SK-N-DZ (cell line): ENCODE measurements at regions not wholly inside any gene's neighbourhood (a gene's known extent, or its start where the extent isn't known, plus 50 kb on each side); places are given as distances from the start of the nearest gene placed in this dataset.

Source experiments
- DNase-seq: peaks from one replicate; pipeline ENCODE4 v3.0.0-alpha.2; 2015; ENCODE audit warnings: low spot score

DNA sequence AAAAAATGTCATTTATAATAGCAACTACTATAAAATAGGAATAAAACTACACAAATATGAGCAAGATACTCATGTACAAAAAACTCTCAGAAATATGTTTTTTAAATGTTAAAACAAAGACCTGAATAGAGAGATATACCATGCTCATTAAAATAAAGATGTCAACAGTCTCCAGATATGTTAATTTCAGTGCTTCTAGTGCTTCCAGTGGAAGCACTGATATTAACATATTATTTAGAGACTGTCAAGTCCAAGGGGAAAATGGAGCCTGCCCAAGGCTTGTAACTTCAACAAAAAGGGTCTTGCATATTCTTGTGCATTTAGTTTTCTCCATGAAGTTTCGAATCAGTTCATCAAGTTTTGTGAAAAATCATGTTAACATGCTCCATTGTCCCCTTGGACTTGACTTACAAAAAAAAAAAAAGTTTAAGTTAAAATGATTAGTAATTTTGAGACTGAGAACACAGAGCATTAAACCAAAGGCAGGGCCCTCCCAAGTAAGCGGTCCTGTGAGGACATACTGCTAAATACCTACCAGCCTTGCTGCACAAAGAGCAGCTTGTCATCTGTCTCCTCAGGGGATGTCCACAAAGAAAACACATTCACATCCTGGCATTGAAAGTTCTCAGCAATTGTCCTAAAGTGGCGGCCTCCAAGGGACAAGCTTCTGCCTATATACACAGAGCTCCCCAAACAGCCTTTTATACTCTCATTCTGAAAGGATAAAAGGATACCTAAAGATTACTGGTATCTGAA is 501.9 kb upstream of the CHAC2 start:
- DNase-seq: no peak

DNA sequence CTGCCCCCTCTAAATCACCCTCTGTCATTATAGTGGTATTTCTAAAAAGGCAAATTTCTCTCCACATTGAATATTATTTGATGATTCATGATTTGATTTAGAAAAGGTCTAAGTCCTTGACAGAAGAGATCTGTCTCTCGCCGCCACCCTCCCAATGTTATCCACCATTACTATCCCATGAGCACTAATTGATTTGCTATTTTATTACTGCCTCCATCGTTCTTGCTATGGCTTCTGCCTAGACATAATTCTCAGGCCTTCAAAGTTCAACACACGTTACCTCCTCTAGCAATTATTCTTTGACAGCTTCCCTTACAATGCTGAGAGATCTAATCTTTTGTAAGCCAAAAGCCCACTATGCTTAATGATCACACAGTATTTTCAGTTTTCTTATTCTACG is 507.0 kb upstream of the CHAC2 start:
- no peak for DNase-seq

GRCh38 chr2:53259395-53260009 is 508.1 kb upstream of the CHAC2 start:
- DNase-seq: no peak

GRCh38 chr2:53257287-53257686 is 510.3 kb upstream of the CHAC2 start:
- DNase-seq: no peak

- DNase-seq: no peak
These were observed 514.4 kb upstream of the CHAC2 start for GRCh38 chr2:53253244-53253643.

DNA sequence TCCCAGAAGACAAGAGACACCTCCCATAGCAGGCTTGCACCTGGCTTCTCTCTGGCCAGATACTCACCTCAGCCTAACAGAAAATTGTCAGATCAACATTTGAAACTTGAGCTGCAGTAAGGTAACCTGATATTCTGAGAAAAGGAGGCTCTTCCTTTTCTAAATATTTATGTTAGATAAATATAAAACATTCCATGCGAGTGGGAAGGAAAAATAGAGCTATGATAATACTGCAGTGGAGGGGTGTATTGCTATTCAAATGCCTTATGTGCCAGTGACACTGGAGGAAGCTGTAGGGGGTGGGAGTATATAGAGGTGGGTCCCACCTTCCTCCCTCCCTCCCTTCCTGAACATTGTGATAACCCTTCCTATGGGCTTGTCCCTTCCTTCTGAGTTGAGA is 515.5 kb upstream of the CHAC2 start:
- DNase-seq: no peak

DNA sequence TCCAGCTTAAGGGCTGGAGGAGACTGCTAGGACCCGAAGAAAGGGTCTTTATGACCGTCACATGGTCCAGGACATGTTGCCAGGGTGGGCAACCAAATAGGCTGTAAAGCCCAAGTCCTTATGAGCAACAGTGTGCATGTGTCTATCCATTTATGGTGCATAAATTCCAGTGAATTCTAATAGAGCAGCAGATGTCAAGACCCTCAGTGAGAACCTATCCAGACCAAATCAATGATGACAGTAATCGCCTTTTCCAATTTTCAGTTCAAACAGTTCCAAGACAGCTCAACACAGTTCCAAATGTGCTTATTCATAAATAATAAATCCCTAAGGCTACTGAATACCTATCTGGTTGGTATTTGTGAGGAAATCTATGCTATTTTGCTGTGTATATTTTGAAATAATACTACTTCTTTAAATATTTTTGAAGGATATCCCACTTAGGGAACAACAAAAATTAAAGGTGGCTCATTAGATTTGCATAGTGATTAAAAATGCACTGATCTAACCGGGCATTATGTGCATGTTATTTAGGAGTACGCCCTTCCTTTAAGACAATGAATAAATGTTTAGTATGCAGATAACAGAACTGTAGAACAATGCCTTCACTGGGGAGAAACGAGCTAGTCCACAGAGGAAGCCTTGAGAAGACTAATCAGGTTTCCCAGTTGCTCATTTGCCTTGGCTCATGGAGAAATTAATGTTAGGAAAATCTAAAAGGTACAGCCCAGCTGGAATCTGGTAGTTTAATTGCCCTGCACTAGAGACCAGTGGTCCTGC is 519.5 kb upstream of the CHAC2 start:
- DNase-seq: no peak

DNA sequence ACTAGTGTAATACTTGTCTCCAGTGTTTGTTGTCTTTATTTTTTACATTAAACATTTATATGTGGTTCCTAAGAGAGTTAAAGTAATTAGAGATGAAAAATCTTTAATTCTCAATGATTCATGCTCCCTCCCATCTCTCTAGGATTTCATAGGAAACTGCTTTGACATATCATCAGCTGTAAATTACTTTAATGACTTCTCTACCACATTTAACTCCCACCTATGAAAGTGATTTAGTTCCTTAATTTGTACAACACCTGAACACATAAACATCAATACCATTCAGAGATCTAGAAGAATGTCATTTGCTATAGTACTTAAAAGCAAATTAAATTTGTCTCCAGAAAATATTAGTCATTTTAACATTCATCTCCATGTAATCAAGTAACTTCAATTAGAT is 524.2 kb upstream of the CHAC2 start:
- no peak for DNase-seq

GRCh38 chr2:53242090-53242489 is 525.5 kb upstream of the CHAC2 start:
- DNase-seq: no peak

DNA sequence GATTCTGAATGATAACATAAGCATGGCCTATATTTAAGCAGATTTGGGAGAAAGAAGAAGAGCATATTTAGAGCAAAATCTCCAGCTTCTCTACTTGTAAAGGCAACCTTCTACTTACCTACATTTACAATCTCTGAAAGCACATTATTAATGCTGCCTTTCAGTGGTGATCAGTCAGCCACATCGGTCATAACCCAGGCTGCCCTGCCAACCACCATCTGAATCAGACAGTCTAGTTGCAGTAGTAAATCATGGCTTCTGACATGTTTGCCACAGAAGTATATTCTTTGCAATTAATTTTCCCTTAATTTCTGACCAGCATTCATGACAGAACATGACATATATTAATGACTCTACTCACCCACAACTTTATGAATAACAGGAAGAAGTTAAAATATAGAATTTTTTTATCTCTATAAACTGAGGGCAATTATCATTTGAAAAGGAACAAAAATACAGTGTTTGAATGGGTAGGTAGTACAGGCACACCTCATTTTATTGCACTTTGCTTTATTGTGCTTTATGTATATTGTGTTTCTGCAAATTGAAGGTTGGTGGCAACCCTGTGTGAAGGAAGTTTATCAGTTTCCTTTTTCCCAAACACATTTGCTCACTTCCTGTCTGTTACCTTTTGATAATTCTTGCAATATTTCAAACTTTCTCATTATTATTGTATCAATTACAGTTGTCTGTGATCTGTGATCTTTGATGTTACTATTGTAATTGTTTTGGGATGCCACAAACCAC is 531.6 kb upstream of the CHAC2 start:
- DNase-seq: no peak

DNA sequence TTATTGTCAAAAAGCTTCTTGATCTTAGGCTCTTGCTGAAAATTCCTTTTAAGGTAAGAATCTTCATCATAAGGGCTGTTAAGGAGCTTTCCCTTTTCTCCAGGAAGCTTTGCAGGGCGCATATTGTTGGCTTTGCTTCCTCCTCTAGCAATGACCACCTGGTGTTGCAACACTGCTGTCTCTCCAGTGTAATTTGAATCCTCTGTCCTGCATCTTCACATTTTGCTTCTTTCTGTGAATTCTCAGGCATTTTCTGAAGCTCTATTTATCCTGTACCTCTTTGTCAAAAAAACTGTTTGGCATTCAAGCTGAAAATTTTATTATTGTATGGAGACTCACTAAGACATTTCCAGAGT is 533.1 kb upstream of the CHAC2 start:
- DNase-seq: no peak

DNA sequence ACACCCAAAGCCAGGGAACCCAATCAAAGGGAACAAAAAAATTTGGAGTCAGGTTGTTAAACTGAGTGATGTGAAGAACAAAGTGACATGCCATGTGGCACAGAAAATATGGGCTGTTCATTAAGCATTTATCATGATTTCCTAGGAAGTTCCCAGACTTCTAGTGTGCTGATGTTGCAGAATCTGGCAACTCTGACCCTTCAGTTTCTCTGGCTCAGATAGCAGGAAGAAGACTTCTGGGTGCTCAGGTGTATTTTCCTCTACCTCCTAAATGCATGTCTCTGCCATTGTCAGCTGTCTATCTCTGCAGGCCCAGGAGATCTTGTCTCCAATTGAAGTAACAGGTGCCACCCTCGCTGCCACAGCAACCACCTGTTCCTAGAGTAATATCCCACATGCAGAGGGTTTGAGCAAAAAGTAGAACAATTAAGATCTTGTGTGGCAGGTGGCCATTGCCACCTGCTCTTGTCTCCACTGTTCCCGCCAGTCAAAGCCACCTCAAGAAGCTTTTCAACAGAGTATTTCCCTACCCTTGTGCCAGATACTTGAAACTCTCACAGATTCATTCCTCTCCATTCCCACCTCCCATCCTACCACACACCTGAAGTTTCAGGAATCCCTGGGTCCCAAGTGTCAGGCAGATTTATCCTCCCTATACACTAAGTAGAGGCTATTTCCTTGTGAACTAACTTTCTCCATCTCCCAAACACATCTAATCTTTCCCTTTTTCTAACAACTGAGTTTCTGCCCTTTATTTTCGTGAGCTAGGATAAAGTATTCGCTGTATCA is 533.7 kb upstream of the CHAC2 start:
- no peak for DNase-seq

- DNase-seq: no peak
These were observed 535.7 kb upstream of the CHAC2 start for GRCh38 chr2:53231908-53232307.

DNA sequence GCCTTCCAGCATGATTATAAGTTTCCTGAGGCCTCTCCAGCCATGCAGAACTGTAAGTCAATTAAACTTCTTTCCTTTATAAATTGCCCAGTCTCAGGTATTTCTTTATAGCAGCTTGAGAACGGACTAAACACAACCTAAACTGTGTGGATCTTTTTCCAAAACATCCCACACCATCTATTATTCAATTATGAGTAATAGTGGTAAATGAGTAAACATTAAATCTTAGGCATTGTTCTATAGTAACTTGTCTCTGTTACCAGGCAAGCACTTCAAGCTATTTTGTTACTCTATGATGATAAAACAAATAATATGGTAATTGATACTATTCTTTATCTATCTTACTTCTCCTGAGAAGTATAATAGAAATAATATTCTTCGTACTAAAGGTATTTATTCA is 536.9 kb upstream of the CHAC2 start:
- DNase-seq: no peak

DNA sequence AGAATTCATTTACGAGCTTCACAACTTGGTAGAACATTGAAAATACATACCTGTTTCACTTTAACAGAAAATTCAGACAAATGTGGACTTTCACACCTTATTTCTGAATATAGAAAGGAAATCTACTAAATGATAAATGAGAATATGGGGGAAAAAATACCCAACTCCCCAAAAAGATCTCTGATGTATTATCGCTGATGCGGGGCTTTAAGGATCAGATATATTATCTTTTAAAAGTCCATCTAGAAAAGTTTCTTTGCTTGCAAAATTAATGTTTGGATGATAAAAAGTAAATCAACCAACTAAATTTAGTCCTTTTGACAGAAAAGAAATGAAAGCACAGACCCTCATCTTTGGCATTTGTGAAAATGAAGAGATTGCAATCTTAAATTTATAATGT is 540.1 kb upstream of the CHAC2 start:
- DNase-seq: no peak

GRCh38 chr2:53220969-53221368 is 546.6 kb upstream of the CHAC2 start:
- DNase-seq: no peak

GRCh38 chr2:53217250-53217649 is 550.4 kb upstream of the CHAC2 start:
- no peak for DNase-seq

DNA sequence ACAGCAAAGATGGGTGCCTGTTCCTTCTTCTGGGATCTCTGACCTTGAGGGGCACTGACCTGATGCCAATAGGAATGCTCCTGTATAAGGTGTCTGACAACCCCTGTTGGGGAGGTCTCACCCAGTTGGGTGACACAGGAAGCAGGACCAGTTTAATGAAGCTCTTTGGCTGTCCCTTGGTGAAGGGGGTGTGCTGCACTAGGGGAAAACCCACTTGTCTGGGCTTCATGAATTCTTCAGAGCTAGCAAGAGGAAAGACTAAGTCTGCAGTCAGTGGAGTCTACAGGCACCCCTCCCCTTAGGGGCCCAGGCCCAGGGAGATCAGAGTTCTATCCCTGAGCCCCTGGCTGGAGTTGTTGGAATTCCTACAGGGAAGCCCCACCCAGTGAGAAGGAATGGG is 550.8 kb upstream of the CHAC2 start:
- no peak for DNase-seq

- no peak for DNase-seq
These were observed 555.0 kb upstream of the CHAC2 start for GRCh38 chr2:53212576-53212975.

DNA sequence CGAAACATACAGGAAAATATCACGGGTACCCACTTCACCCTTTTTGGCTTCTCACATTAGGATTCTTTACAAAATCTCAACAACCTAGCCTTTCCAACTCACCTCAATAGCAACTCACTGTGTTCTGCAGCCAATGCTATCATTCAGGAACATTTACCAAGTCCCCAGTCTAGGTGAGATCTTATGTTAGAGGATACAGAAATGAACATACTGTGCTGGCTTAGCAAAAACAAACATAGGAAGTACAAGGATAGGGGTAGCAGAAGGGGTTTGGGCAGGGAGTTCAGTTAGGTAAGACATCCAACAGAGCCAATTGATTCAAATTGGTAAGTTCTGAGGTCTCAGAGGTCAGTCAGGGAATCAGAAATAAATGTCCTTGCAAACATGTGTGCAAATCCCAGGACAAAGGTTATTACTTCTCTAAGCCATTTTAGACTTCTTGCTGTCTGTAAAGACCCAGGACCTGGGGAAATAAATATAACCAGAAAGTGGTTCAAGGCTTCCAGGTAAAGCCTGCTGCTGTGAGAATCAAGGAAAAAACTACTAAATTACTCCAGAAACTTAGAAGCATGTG is 556.3 kb upstream of the CHAC2 start:
- no peak for DNase-seq

DNA sequence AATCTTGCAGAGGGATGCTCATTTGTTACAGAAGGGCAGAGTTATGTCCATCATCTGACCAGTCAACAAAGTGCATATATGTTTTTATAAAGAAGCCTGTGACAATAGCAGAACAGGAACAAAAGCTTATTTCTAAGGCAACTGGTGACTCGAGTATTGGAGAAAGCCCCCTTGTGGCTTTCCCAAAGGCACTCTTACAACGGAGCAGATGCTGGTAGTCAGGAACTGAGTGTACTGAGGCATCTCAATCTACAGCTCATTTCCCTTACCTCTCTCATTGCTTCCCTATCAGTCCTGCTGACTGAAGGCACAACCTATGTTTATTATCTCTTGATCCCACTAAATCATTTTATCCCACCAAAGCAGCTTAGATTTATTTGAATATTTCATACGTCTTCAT is 557.1 kb upstream of the CHAC2 start:
- DNase-seq: no peak
